ENCODE measurements at regions not wholly inside any gene's neighbourhood (a gene's known extent, or its start where the extent isn't known, plus 50 kb on each side); places are given as distances from the start of the nearest gene placed in this dataset.
"Not testable (repeated sequence)": the region's sequence is repeated elsewhere in the genome, so short reads cannot be mapped to it uniquely, and the experiment has no call there.

DNA sequence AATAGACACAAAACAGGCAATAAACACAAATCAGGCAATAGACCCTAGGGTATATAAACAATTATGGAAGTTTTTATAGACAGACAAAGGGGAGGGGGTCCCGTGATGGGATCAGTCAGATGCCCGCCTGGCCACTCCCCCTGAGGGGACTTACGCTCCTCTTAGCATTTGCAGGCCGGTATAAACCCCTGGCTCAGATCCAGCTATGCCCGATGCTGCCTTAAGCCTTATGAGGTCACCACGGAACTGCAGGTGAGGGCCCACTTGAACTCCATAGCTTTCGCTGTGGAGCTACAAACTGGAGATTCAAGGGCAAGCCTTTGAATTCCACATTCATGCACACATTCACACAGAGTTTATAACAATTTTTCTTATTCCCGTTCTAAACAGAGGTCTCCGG, 340.5 kb upstream of the USP9Y start:
- no peak for DNase-seq

DNA sequence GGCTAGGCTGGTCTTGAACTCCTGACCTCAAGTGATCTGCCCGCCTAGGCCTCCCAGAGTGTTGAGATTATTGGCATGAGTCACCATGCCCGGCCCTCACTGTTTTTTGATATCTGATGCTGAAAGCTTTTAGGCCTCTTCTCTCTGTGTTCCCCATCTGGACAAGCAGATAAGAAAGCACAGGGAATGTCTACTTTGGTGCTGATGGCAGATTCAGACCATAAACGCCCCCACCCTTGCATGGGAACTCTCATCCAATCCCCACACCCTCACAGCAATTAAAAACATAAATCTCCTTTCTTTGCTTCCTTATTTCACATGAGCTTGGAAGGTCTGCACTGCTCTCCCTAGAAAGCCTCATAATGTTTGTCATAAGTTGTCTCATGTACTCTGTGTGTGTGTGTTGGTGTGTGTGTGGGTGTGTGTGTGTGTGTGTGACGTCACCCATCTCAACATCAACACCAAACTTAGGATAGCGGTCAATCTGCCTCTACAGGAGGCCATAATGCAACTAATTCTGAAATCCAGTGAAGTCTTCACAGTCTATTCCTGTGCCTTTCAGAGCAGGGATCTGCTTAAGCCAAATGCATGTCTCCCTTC, 335.6 kb upstream of the USP9Y start:
- no peak for DNase-seq

DNA sequence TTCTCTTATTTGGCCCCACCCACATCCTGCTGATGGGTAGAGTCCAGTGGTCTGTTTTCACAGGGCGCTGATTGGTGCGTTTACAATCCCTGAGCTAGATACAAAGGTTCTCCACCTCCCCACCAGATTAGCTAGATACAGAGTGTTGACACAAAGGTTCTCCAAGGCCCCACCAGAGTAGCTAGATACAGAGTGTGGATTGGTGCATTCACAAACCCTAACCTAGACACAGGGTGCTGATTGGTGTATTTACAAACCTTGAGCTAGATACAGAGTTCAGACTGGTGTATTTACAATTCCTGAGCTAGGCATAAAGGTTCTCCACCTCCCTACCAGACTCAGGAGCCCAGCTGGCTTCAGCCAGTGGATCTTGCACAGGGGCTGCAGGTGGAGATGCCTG, 326.4 kb upstream of the USP9Y start:
- not testable (repeated sequence) for DNase-seq

DNA sequence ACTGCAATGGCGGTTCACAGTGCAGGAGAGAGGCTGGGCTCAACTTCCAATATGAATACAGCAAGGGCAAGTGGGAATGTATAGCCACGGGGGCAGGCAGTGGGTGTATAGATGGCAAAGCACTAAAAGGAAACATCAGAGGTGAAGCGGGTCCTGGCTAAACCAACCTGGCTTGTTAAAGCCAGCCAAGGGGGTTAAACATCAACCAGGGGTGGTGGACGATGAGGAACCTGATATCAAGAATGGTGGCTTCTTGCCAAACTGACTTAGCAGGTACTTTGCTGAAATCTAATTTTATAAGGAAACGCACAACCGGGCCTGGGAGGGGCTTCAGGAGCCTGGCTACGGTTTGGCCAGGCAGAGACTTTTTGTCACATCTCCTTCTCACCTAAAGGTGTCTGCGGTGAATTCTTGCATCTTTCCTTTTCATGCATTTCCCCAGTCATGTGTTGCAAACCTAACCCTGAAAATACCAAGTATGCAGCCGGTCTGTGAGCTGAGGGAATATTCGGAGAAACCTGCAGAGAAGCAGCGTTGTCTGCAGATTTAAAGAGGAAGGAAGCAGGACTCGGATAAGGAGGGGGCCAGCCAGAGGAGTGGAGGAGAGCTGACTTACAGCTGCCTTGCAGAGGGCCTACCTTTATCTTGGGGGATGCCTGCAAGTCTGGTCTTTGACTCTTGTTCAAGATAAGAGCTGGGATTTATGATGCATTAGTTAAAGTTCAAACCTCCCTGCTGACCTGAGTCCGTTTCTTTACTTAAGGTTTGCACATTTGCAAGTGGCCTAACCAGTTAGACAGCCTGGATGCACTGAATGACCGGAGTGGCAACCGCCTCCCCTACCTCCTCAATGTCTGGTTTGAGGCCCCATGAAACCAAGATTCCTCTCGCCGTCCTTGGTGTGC, 309.1 kb upstream of the USP9Y start:
- not testable (repeated sequence) for DNase-seq

DNA sequence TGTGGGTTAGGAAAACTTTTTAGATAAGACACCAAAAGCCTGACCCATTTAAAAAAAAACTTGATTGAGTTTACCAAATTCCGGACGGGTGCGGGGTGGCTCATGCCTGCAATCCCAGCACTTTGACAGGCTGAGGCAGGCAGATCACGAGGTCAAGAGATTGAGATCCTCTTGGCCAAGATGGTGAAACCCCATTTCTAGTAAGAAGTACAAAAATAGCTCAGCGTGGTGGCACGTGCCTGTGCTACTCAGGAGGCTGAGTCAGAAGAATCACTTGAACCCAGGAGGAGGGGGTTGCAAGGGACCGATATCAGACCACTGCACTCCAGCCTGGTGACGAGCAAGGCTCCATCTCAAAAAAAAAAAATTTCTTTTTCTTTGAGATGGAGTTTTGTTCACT, 307.8 kb upstream of the USP9Y start:
- no peak for DNase-seq

DNA sequence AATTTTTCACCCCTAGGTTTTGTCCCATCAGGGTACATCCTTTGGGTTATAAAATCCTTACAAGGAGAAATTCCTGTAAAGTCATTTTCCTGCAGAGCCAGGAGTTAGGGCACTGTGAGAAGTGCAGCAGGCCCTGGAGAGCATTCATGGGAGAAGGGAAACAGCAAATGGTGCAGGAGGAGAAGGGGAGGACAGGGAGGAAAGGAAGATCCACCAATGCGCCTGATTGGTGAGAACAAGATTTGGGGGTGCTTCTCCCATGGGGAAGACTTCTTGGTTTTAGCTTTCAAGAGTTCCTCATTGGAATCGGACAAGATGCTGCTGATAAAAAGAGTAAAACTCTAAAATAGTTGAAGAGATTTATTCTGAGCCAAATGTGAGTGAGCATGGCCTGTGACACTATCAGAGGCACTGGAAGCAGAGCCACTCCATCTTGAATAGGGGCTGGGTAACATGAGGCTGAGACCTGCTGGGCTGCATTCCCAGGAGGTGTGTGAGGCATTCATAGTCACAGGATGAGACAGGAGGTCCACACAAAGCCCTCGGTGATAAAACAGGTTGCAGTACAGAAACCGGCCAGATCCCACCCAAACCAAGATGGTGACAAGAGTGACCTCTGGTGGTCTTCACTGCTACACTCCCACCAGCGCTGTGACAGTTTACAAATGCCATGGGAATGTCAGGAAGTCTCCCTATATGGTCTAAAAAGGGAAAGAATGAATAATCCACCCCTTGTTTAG, 305.5 kb upstream of the USP9Y start:
- DNase-seq: not testable (repeated sequence)

DNA sequence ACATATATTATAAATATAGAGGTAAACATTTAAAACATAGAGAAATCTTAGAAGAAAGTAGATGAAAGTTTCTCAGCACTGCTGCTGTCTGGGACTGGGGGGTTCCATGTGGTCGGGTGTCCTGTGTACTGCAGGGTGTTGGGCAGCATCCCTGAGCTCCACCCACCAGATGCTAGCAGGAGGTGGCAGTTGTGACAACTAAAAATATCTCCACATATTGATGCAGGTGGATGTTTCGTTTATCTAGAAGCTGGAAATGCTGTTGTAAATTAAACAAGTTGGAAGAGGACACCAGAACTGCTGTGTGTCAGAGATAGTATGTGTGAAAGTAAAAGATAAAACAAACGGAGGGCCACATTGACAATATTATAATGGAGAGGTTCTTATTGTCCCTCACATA, 297.1 kb upstream of the USP9Y start:
- DNase-seq: no peak

DNA sequence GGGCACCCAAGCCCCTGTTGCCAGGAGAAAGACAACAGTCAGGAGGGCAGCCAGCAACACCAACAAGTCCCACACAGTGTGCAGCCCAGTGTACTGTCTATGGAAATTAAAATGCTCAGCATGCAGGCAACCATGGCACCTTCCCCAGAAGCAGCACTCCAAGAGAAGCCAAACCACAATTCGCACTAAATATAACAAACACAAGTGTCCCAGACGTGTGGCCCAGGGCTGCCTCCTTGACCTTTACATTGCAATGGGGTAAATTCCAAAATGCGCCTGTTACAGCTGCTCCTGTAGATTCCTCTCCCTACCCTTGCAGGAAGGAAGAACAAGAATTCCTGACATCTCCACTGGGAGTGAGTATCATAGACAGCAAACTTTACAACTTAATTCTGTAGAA, 292.8 kb upstream of the USP9Y start:
- DNase-seq: no peak

DNA sequence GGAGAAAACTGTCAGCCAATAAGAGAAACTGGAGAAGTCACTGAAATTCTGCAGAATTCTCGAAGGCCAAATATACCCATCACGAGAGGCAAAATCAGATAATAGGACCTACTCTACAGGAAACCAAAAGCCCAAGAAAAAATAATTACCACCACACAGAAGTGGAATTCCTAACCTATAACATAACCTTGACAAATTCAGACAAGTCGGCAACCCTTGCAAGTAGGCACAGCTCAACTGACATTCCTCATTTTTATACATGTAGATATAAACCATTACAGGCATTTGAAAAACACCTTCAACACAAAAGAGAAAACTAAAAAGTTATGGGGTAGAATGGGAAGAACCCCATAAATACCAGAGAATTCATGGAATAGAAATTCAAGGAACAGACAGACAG, 290.3 kb upstream of the USP9Y start:
- DNase-seq: no peak

DNA sequence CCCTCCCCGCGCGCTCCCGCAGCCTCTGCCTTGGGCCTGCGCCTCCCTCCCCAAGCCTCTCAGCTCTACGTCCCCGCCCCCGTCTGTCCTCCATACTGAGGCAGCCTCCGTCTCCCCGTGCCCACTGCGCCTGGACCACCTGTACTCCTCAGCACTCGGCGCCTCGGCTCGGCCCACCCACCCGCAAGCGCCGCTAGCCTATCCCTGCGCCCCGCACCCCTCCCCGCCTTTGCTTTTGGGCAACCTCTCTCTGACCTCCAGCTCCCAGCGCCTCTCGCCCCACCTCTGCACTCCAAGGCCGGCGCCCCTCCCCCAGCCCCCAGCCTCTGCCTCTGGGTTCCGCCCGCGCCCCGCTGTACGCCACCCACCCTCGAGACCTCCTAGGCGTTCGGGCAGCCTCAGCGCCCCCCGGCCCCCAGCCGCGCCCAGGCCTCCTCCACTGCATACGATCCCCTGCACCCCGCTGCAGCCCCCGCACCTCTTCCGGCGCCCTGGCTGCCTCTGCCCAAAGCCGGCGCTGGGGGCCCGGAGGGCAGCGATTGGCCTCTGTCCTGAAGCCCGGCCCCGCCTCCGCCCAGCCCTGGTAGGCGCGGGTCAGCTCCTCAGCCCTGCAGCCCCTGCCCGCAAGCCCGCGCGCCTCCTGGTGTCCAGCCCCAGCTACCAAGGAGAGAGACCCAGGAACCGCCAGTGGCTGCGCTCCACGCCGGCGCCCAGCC, 279.8 kb upstream of the USP9Y start:
- no peak for DNase-seq

DNA sequence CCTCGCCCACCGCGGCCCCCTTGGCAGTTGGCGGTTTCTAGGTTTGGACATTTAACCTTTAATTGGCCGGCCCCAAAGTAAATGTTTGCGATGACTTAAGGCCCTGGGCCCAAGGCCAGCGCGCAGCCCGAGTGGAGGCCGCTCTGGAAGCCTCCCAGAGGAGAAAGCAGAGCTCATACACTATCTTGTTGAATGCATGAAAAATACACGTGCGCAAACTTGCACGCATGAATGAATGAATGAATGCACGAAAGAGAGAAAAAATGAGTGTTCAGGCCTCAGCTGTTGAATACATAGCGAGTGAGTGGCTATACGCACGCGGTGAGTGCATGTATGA, 279.3 kb upstream of the USP9Y start:
- no peak for DNase-seq

DNA sequence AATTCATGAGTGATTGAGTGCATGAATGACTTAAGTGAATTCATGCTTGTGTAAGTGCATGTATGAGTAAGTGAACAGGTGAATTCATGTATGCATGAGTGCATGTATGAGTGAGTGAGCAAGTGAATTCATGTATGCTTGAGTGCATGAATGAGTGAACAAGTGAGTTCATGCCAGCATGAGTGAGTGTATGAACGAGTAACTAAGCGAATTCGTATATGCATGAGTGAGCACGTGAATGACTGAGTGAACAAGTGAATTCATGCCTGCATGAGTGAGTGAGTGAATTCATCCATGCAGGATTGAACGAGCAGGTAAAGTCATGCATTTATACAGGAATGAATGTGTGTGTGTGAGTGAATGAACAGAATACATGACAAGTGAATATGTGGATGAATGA, 278.5 kb upstream of the USP9Y start:
- no peak for DNase-seq

DNA sequence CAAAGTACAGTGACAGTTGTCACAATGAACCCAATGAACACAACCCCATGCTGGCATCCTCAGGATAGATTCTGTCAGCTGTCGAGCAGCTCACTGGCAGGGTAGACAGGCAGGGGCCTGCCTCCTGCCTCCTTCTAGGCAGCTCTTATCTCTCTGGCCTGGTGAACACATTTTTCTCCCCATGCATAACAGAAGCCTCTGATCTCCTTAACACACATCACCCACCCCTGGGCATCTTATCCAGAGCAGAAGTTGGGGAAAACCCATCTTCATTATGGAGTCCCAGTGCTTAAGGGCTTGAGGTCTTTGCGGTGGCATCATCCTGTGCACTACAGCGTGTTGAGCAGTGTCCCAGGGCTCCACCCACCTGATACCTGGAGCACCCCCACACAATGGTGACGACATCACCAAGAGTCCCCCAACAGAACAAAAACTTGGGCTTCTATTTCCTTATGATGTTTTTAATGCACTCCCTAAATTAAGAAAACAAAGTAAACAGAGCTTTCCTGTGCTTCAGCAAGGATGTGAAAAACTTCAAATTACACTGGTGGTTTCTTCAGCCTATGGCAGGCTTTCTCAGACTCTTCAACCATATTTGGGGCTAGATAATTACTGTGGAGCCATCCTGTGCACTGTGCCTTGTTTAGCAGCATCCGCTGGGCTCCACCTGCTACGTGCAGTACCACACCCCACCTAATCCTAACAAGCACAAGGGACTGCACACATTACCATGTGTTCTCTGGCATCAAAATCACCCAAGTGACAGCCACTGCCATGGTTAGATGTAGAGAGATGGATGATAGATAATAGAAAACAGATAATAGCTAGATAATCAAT, 277.4 kb upstream of the USP9Y start:
- no peak for DNase-seq

DNA sequence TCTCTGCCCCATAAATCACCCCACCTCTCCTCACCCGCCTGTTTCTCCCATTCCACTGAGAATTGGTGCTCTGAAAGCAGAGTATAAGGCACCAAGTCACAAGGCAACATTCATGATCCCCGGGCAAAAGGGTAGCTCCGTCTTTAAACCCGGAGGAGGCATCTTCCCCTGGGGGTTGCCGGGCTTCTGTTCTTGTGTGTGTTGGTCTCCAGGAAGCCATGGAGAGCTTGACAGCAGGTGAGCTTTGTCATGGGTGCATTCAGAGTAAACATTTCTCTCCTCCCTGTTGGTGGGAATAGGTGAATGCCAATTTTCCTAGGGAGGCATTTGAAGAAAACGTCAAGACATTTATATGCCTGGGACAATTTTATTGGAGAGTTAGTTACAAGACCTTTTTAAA, 275.5 kb upstream of the USP9Y start:
- no peak for DNase-seq

DNA sequence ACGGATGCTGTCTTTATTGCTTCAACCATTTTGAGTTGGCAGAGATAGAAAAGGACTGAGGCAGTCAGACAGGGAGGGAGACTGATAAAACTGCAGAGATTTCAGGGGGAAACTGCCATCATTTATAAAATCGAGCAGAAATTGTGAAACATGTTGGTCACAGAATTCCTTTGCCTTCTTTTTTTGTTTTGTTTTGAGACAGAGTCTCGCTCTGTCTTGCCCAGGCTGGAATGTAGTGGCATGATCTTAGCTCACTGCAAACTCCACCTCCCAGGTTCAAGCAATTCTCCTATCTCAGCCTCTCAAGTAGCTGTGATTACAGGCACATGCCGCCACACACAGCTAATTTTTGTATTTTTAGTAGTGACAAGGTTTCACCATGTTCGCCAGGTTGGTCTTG, 273.7 kb upstream of the USP9Y start:
- no peak for DNase-seq

DNA sequence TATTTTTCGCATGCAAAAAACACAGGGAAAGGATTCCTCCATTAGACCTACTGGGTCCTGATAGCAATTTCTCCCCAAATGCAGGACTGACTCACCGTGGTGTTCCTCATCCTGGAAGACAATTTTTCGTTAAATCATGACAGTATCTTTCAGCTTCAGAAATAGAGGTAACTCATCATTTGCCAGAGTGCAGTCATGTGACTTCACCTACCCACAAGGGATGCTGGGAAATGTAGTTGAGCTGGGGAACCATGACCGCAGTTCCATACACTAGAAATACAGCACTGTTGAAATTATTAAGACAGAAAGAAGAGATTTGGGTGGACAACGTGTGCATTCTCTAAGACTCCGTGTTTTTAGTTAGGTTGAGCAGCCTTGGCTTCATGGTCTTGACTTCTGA, 269.5 kb upstream of the USP9Y start:
- no peak for DNase-seq

DNA sequence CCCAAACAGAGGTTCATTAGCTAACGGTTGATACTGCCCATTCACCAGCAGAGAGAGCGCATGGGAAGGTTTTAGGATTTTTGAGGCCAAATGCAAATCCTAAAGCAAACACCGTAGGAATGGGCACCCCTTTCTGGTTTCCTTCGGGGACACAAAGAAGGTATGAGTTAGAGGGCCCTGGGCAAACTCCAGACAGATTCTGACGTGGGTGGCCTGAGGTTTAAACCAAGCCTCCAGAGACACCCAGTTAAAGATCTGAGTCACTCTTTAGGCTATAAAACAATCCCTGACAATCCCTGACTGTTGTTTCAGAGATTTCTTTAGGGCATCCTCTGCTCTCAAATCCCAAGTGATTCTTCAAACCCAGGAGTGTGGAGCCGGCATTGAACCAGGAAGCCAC, 262.2 kb upstream of the USP9Y start:
- DNase-seq: not testable (repeated sequence)

DNA sequence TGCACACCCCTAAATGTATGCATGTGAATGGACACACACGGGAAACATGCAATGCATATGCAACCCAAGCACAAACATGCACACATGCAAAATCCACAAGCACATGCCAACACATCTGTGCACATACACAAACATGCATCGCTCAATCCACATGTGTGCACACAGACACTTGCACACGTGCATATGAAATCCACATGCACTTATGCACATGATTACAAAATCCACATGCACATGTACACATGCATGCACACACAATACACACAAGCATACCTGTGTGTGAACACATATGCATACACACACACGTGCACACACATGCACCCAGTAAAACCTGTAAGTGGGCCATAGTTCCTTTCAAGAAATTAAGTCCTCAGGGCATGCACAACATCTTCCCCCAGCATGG, 256.8 kb upstream of the USP9Y start:
- no peak for DNase-seq

DNA sequence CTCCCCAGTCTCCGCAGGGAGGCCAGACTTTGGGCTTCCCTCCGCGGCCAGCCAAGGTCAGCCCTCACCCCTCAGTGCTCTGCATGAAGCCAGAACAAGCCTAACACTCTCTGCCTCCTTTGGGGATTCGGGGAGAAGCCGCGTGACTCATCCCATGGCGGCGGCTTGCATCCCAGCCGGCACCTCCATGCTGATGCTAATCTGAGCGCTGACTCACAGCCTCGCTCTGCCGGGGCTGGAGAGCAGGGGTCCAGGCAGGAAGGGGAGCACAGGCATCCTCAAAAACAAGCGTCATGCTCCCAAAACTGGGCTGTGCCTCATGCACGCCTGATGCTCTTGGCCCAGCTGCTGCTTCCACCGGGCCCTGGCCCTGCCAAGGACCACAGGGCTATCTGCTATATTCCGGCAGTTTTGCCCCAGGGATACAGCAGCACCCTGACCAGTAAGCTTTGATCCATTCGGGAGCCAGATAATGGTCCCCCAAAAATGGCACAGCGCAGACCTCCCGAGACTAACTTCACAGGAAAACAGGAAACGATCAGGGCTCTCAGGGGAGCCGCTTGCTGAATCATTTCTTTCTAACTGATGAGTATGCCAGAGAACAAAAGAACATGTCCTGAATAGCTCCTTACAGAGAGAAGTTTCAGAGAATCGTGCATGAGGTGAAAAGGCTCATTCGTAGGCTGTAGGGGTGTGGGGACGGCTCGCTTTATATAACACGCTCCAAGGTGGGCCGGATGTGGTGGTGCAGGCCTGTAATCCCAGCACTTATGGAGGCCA, 254.4 kb upstream of the USP9Y start:
- not testable (repeated sequence) for DNase-seq

DNA sequence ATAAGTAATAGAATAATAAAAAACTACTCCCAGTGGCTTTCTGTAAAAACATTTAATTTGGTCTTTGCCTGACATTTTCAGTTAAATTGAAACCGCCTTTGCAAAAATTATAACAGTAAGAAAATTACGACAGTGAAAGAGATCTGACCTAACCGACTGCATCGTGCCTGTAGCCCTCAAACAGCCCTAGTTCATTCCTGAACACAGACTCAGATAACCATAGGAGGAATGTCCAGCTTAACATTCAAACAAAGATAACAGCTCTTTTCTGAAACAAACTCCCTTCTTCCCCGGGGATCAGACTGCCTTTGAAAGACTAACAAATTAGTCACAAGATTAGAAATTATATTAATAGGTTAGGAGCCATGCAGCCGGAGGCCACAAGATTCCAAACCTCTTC, 252.5 kb upstream of the USP9Y start:
- DNase-seq: not testable (repeated sequence)

DNA sequence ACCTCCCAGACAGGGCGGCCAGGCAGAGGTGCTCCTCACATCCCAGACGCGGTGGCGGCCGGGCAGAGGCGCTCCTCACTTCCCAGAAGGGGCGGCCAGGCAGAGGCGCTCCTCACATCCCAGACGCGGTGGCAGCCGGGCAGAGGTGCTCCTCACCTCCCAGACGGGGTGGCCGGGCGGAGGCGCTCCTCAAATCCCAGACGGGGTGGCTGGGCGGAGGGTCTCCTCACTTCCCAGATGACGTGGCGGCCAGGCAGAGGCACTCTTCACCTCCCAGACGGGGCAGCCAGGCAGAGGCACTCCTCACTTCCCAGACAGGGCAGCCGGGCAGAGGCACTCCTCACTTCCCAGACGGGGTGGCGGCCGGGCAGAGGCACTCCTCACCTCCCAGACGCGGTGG, 247.7 kb upstream of the USP9Y start:
- not testable (repeated sequence) for DNase-seq

DNA sequence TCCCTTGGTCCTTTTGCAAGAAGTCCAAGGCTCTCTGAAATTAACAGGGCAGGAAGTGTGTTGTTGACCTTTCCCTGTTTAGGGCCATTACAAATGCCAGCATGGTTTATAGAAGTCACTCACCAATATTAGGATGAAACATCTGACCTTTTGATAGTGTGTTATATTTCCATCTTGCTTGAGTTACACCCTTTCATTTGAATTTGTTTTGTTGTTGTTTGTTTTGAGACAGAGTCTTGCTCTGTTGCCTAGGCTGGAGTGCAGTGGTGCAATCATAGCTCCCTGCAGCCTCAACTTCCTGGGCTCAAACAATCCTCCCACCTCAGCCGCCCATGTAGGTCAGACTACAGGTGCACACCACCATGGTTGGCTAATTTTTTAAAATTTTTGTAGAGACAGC, 241.1 kb upstream of the USP9Y start:
- DNase-seq: no peak
